ENCODE measurements at regions not wholly inside any gene's neighbourhood (a gene's known extent, or its start where the extent isn't known, plus 50 kb on each side); places are given as distances from the start of the nearest gene placed in this dataset.

- TF ChIP-seq CTCF (conservative IDR thresholded peaks at IDR 0.05; ENCODE audit: low read length): no peak
- no peak overlapping the region for H3K4me3 ChIP-seq (ENCODE audit: low read length)
- DNase-seq (ENCODE audit: low read depth): no peak
Observed at GRCh38 chr21:15277466-15277865, 212.7 kb upstream of the NRIP1 start.

GRCh38 chr21:15278279-15278678 lies 213.5 kb upstream of the NRIP1 start:
- no peak for TF ChIP-seq CTCF (conservative IDR thresholded peaks at IDR 0.05; ENCODE audit: low read length)
- no peak overlapping the region for H3K4me3 ChIP-seq (ENCODE audit: low read length)
- no peak for DNase-seq (ENCODE audit: low read depth)

- no peak for DNase-seq (ENCODE audit: low read depth)
- H3K4me3 ChIP-seq (ENCODE audit: low read length): no peak overlapping the region
- no peak for TF ChIP-seq CTCF (conservative IDR thresholded peaks at IDR 0.05; ENCODE audit: low read length)
Observed at GRCh38 chr21:15278851-15279250, 214.1 kb upstream of the NRIP1 start.

- no peak for TF ChIP-seq CTCF (conservative IDR thresholded peaks at IDR 0.05; ENCODE audit: low read length)
- no peak overlapping the region for H3K4me3 ChIP-seq (ENCODE audit: low read length)
- no peak for DNase-seq (ENCODE audit: low read depth)
Observed at GRCh38 chr21:15279482-15279881, 214.7 kb upstream of the NRIP1 start.

- H3K4me3 ChIP-seq (ENCODE audit: low read length): no peak overlapping the region
- TF ChIP-seq CTCF (conservative IDR thresholded peaks at IDR 0.05; ENCODE audit: low read length): no peak
- no peak for DNase-seq (ENCODE audit: low read depth)
Observed at GRCh38 chr21:15281714-15282113, 216.9 kb upstream of the NRIP1 start.

- TF ChIP-seq CTCF (conservative IDR thresholded peaks at IDR 0.05; ENCODE audit: low read length): no peak
- H3K4me3 ChIP-seq (ENCODE audit: low read length): no peak overlapping the region
- no peak for DNase-seq (ENCODE audit: low read depth)
Observed at GRCh38 chr21:15282665-15283064, 217.9 kb upstream of the NRIP1 start.

GRCh38 chr21:15283138-15283537 lies 218.3 kb upstream of the NRIP1 start:
- no peak overlapping the region for H3K4me3 ChIP-seq (ENCODE audit: low read length)
- no peak for TF ChIP-seq CTCF (conservative IDR thresholded peaks at IDR 0.05; ENCODE audit: low read length)
- no peak for DNase-seq (ENCODE audit: low read depth)
